ENCODE measurements at regions not wholly inside any gene's neighbourhood (a gene's known extent, or its start where the extent isn't known, plus 50 kb on each side); places are given as distances from the start of the nearest gene placed in this dataset.

GRCh38 chr6:120164531-120164930 is 815.0 kb upstream of the MAN1A1 start:
- Mint-ChIP-seq H3K4me1 (no peaks in the 10 kb centered on the region), H3K36me3 (ENCODE audit: low read depth) (no peaks in the 10 kb centered on the region), H3K27me3 (ENCODE audit: insufficient read depth) (no peaks in the 10 kb centered on the region), H3K9me3 (no peaks in the 10 kb centered on the region), H3K4me3 (no peak overlapping the region), H3K27ac (no peak overlapping the region)
- no peaks in the 10 kb centered on the region for H3K36me3 ChIP-seq (ENCODE audit: control insufficient read depth, insufficient read depth, low read length)
- TF ChIP-seq, protein P1, sequence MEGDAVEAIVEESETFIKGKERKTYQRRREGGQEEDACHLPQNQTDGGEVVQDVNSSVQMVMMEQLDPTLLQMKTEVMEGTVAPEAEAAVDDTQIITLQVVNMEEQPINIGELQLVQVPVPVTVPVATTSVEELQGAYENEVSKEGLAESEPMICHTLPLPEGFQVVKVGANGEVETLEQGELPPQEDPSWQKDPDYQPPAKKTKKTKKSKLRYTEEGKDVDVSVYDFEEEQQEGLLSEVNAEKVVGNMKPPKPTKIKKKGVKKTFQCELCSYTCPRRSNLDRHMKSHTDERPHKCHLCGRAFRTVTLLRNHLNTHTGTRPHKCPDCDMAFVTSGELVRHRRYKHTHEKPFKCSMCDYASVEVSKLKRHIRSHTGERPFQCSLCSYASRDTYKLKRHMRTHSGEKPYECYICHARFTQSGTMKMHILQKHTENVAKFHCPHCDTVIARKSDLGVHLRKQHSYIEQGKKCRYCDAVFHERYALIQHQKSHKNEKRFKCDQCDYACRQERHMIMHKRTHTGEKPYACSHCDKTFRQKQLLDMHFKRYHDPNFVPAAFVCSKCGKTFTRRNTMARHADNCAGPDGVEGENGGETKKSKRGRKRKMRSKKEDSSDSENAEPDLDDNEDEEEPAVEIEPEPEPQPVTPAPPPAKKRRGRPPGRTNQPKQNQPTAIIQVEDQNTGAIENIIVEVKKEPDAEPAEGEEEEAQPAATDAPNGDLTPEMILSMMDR (conservative IDR thresholded peaks at IDR 0.05), result no peak
- no peaks in the 10 kb centered on the region for H3K27me3 ChIP-seq (ENCODE audit: control insufficient read depth, insufficient read depth, low read length, poor library complexity, severe bottlenecking)
- H3K4me1 ChIP-seq (ENCODE audit: control insufficient read depth, insufficient read depth, low read length), result no peaks in the 10 kb centered on the region
- H3K9me3 ChIP-seq (ENCODE audit: control insufficient read depth, low read length), result no peaks in the 10 kb centered on the region
- no peak overlapping the region for H3K27ac ChIP-seq (ENCODE audit: low read depth, low read length)
- 98 to 100% methylated on average over 2 to 4 of the region's 4 CpGs for WGBS, 2 experiments (ENCODE audit: insufficient coverage in 1 of 2, insufficient read length in 1 of 2)
- H3K9ac ChIP-seq (ENCODE audit: extremely low read depth, low read length, poor library complexity, severe bottlenecking), result no peak overlapping the region
- DNase-seq, result no peak
- H3K4me3 ChIP-seq (ENCODE audit: low read length), result no peak overlapping the region

- no peaks in the 10 kb centered on the region for H3K36me3 ChIP-seq (ENCODE audit: control insufficient read depth, insufficient read depth, low read length)
- TF ChIP-seq, protein P1 (conservative IDR thresholded peaks at IDR 0.05), result no peak
- H3K4me3 ChIP-seq (ENCODE audit: low read length), result no peak overlapping the region
- no peak overlapping the region for H3K9ac ChIP-seq (ENCODE audit: extremely low read depth, low read length, poor library complexity, severe bottlenecking)
- H3K4me1 ChIP-seq (ENCODE audit: control insufficient read depth, insufficient read depth, low read length), result no peaks in the 10 kb centered on the region
- H3K4me3 Mint-ChIP-seq, result no peak overlapping the region
- no peak overlapping the region for H3K27ac Mint-ChIP-seq
- H3K4me1 Mint-ChIP-seq, result no peaks in the 10 kb centered on the region
- H3K27me3 Mint-ChIP-seq (ENCODE audit: insufficient read depth), result no peaks in the 10 kb centered on the region
- no peaks in the 10 kb centered on the region for H3K9me3 Mint-ChIP-seq
- no peak for DNase-seq
- no peaks in the 10 kb centered on the region for H3K36me3 Mint-ChIP-seq (ENCODE audit: low read depth)
- peaks cover 4% of the 10 kb centered on the region for H3K9me3 ChIP-seq (ENCODE audit: control insufficient read depth, low read length)
- no peaks in the 10 kb centered on the region for H3K27me3 ChIP-seq (ENCODE audit: control insufficient read depth, insufficient read depth, low read length, poor library complexity, severe bottlenecking)
- H3K27ac ChIP-seq (ENCODE audit: low read depth, low read length), result no peak overlapping the region
Observed at GRCh38 chr6:120157873-120158272, 808.3 kb upstream of the MAN1A1 start.

DNA sequence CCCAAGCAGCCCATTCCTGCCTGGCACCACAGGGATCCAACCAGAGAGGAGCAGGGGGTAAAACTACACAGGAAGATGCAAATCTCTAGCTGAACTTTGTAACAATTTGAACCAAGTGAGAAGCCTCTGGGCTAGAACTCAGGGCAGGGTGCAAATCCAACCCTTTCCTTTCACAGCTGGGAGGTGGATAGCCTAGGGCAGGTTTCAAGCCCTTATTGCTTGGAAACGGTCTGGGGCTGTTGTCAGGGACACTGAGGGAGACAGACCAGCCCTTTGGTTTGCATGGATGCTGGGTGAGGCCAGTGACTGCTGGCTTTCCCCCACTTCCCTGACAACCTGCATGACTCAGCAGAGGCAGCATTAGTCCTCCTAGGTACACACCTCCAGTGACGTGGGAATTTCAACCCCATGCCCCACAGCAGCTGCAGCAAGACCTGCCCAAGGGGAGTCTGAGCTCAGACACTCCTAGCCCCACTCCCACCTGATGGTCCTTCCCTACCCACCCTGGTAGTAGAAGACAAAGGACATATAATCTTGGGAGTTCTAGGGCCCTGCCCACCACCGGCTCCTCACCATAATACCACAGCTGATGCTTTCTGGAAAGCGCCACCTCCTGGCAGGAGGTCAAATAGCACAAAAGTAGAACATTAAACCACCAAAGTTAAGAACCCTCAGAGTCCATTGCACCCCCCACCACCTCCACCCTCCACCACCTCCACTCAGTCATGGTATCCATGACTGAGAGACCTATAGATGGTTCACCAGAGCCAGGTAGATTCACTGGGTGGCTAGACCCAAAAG is 797.7 kb upstream of the MAN1A1 start:
- peak overlapping the region; percentile 19 for H3K4me3 ChIP-seq (ENCODE audit: low read length)
- no peaks in the 10 kb centered on the region for H3K27me3 Mint-ChIP-seq (ENCODE audit: insufficient read depth)
- no peak overlapping the region for H3K27ac ChIP-seq (ENCODE audit: low read depth, low read length)
- peak; percentile 63 for DNase-seq
- no peaks in the 10 kb centered on the region for H3K4me1 ChIP-seq (ENCODE audit: control insufficient read depth, insufficient read depth, low read length)
- H3K36me3 Mint-ChIP-seq (ENCODE audit: low read depth), result no peaks in the 10 kb centered on the region
- H3K4me3 Mint-ChIP-seq, result no peak overlapping the region
- peaks cover 29% of the 10 kb centered on the region for H3K9me3 ChIP-seq (ENCODE audit: control insufficient read depth, low read length)
- no peaks in the 10 kb centered on the region for H3K36me3 ChIP-seq (ENCODE audit: control insufficient read depth, insufficient read depth, low read length)
- H3K9me3 Mint-ChIP-seq, result peaks cover 22% of the 10 kb centered on the region
- WGBS, 2 experiments (ENCODE audit: insufficient coverage in 1 of 2, insufficient read length in 1 of 2), result 93 to 100% methylated on average over 1 to 4 of the region's 4 CpGs
- TF ChIP-seq, protein P1 (conservative IDR thresholded peaks at IDR 0.05), result peak; percentile 56
- no peak overlapping the region for H3K9ac ChIP-seq (ENCODE audit: extremely low read depth, low read length, poor library complexity, severe bottlenecking)
- no peaks in the 10 kb centered on the region for H3K4me1 Mint-ChIP-seq
- H3K27ac Mint-ChIP-seq, result no peak overlapping the region
- H3K27me3 ChIP-seq (ENCODE audit: control insufficient read depth, insufficient read depth, low read length, poor library complexity, severe bottlenecking), result no peaks in the 10 kb centered on the region
